Neural cell (in vitro differentiated cells): ENCODE measurements at regions not wholly inside any gene's neighbourhood (a gene's known extent, or its start where the extent isn't known, plus 50 kb on each side); places are given as distances from the start of the nearest gene placed in this dataset.

Experiments used
- CTCF ChIP-seq: fragments of 450-650 bp; IDR thresholded peaks from 2 replicates; pipeline ENCODE4 v1.5.1; 2014; ENCODE audit warnings: antibody characterized with exemption, mild to moderate bottlenecking, moderate library complexity; ENCODE audit not compliant: poor library complexity, severe bottlenecking
- EZH2 ChIP-seq: fragments of 200-600, 300-800 bp; shearing (Covaris generic), sonication (generic); IDR thresholded peaks from 2 replicates; pipeline ENCODE4 v1.6.1; 2014; ENCODE audit warnings: antibody characterized with exemption, low read length, borderline replicate concordance, mild to moderate bottlenecking; ENCODE audit not compliant: insufficient read depth, poor library complexity, severe bottlenecking
- POLR2AphosphoS5 ChIP-seq: IDR thresholded peaks from 2 replicates; pipeline ENCODE4 v1.6.1; 2012
- RAD21 ChIP-seq: fragments of 450-650 bp; conservative IDR thresholded peaks from 2 replicates; pipeline ENCODE4 v1.6.1; 2014; ENCODE audit warnings: antibody characterized with exemption, mild to moderate bottlenecking, moderate library complexity

GRCh38 chr2:128646091-128646490, 327.4 kb upstream of the HS6ST1 start:
- no peak for TF ChIP-seq CTCF
- no peak for TF ChIP-seq POLR2AphosphoS5
- no peak for TF ChIP-seq RAD21
- no peak for TF ChIP-seq EZH2
